ENCODE measurements at regions not wholly inside any gene's neighbourhood (a gene's known extent, or its start where the extent isn't known, plus 50 kb on each side); places are given as distances from the start of the nearest gene placed in this dataset.

GRCh38 chr1:37353871-37354270 is 120.5 kb upstream of the ZC3H12A start:
- TF ChIP-seq POLR2AphosphoS5 (IDR thresholded peaks at IDR 0.05; ENCODE audit: low read depth, low read length), result no peak
- no peak for TF ChIP-seq SIN3A (IDR thresholded peaks at IDR 0.05; ENCODE audit: borderline replicate concordance, insufficient read depth, low read depth, low read length)
